Naive thymus-derived CD4-positive, alpha-beta T cell (primary cell): ENCODE measurements at regions not wholly inside any gene's neighbourhood (a gene's known extent, or its start where the extent isn't known, plus 50 kb on each side); places are given as distances from the start of the nearest gene placed in this dataset.

Source experiments
- ATAC-seq: fragments of 150-1000 bp; cut with Tn5 transposase; 2 replicates; pipeline ENCODE4 v1.10.0; 2021; ENCODE audit warnings: mild to moderate bottlenecking, moderate library complexity
- CTCF ChIA-PET: fragments of 350-600 bp; sonication (Branson Sonifier 250); formaldehyde crosslinking; loops from one replicate; lab custom pipeline; 2021; ENCODE audit warnings: antibody characterized with exemption; lab: Charles Lee
- POLR2A ChIA-PET: fragments of 350-600 bp; sonication (Branson Sonifier 250); formaldehyde crosslinking; loops from one replicate; lab custom pipeline; 2021; ENCODE audit warnings: antibody characterized with exemption, inconsistent platforms; lab: Charles Lee
- DNase-seq, 9 donors: peaks; one replicate each; pipeline versions ENCODE4 v3.0.0 to v3.0.0-alpha.2; 2020 to 2022; ENCODE audit warnings: mixed read lengths in 1 of 9
- H3K27ac ChIP-seq: one replicate; pipeline ENCODE4 v1.7.0; 2013; ENCODE audit warnings: mild to moderate bottlenecking, low read depth, low read length, moderate library complexity
- H3K27me3 ChIP-seq, 2 donors: one replicate each; pipeline ENCODE4 v1.7.0; 2013; ENCODE audit warnings: low read length in 2 of 2, mild to moderate bottlenecking in 2 of 2, moderate library complexity in 2 of 2; ENCODE audit not compliant: control insufficient read depth in 2 of 2, insufficient read depth in 2 of 2
- H3K36me3 ChIP-seq, 3 experiments: 1 replicate in 2 of 3; 2 replicates in 1 of 3; pipeline ENCODE4 v1.7.0; 2013; ENCODE audit warnings: low read length in 3 of 3, mild to moderate bottlenecking in 3 of 3, moderate library complexity in 1 of 3; ENCODE audit not compliant: insufficient read depth in 3 of 3, control insufficient read depth in 2 of 3
- H3K4me1 ChIP-seq, 2 donors: one replicate each; pipeline ENCODE4 v1.7.0; 2013; ENCODE audit warnings: low read length in 2 of 2, mild to moderate bottlenecking in 2 of 2, moderate library complexity in 1 of 2; ENCODE audit not compliant: control insufficient read depth in 2 of 2, insufficient read depth in 2 of 2
- H3K4me3 ChIP-seq: 2 replicates; pipeline ENCODE4 v1.7.0; 2013; ENCODE audit warnings: mild to moderate bottlenecking, low read length
- H3K9me3 ChIP-seq, 3 experiments: 1 replicate in 2 of 3; 2 replicates in 1 of 3; pipeline ENCODE4 v1.7.0; 2013; ENCODE audit warnings: low read length in 3 of 3; ENCODE audit not compliant: control insufficient read depth in 2 of 3
- H3K27ac Mint-ChIP-seq, 9 donors: one replicate each; pipeline ENCODE4 v1.8.0; 2020 to 2022; ENCODE audit warnings: mixed read lengths in 9 of 9, mild to moderate bottlenecking in 8 of 9, moderate library complexity in 5 of 9, inconsistent platforms in 2 of 9
- H3K27me3 Mint-ChIP-seq, 5 donors: one replicate each; pipeline ENCODE4 v1.8.0; 2021 to 2022; ENCODE audit warnings: mixed read lengths in 5 of 5, mild to moderate bottlenecking in 1 of 5
- H3K36me3 Mint-ChIP-seq, 5 donors: one replicate each; pipeline ENCODE4 v1.8.0; 2020 to 2022; ENCODE audit warnings: mixed read lengths in 5 of 5, mild to moderate bottlenecking in 3 of 5, inconsistent platforms in 1 of 5
- H3K4me1 Mint-ChIP-seq, 7 donors: one replicate each; pipeline ENCODE4 v1.8.0; 2020 to 2022; ENCODE audit warnings: mixed read lengths in 7 of 7, mild to moderate bottlenecking in 3 of 7, inconsistent platforms in 1 of 7
- H3K4me3 Mint-ChIP-seq, 10 donors: one replicate each; pipeline ENCODE4 v1.8.0; 2020 to 2022; ENCODE audit warnings: mild to moderate bottlenecking in 10 of 10, mixed read lengths in 10 of 10, moderate library complexity in 6 of 10, inconsistent platforms in 2 of 10
- H3K9me3 Mint-ChIP-seq, 11 donors: one replicate each; pipeline ENCODE4 v1.8.0; 2020 to 2022; ENCODE audit warnings: mixed read lengths in 11 of 11, mild to moderate bottlenecking in 4 of 11, inconsistent platforms in 1 of 11, moderate library complexity in 1 of 11
- intact Hi-C, 2 donors: fragments of 100-400 bp; cut with micrococcal nuclease; formaldehyde crosslinking; loops; one replicate each; pipeline ENCODE4 v1.15.1; 2023

- Histone ChIP-seq H3K27me3 (no peaks in the 10 kb centered on the region), H3K4me3 (no peak overlapping the region), H3K27ac (no peak overlapping the region), H3K36me3 (no peaks in the 10 kb centered on the region), H3K9me3 (no peaks in the 10 kb centered on the region), H3K4me1 (no peaks in the 10 kb centered on the region)
- no peaks in the 10 kb centered on the region for H3K4me1 Mint-ChIP-seq
- intact Hi-C loops = no loop called here
- no peak overlapping the region for H3K27ac Mint-ChIP-seq
- ChIA-PET CTCF (no interaction called here), POLR2A (no interaction called here)
- ATAC-seq (no peak), DNase-seq (no peak)
- H3K36me3 Mint-ChIP-seq = no peaks in the 10 kb centered on the region
- peaks cover 0 to 24% (median 3%) of the 10 kb centered on the region in 11 donors for H3K9me3 Mint-ChIP-seq
- H3K27me3 Mint-ChIP-seq = no peaks in the 10 kb centered on the region
- no peak overlapping the region for H3K4me3 Mint-ChIP-seq
These were observed 253.8 kb downstream of the PCDH7 start for GRCh38 chr4:30973993-30974392.

DNA sequence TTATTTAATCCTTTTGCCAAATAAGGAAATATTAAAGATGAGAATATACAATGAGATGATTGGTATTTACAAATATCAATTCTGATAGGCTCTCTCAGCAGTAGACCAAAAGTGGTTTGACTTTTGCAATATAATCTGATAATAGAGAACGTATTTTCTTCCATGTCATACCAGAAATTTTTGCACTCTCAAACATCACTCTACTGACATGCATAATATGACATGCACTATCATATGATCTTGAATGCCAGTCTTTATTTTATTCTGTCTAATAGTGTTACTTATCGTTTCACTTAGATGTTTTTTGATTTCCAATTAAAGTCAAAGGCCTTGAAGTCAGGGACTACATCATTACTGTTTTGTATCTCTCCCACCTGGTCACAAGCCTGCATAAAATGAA lies 259.2 kb downstream of the PCDH7 start:
- Histone ChIP-seq H3K4me1 (no peaks in the 10 kb centered on the region), H3K4me3 (no peak overlapping the region), H3K27me3 (no peaks in the 10 kb centered on the region), H3K27ac (no peak overlapping the region), H3K9me3 (no peaks in the 10 kb centered on the region), H3K36me3 (no peaks in the 10 kb centered on the region)
- H3K4me3 Mint-ChIP-seq = no peak overlapping the region
- CTCF ChIA-PET = no interaction called here
- DNase-seq (no peak), ATAC-seq (no peak)
- POLR2A ChIA-PET = no interaction called here
- H3K36me3 Mint-ChIP-seq = no peaks in the 10 kb centered on the region
- no peaks in the 10 kb centered on the region for H3K27me3 Mint-ChIP-seq
- no peak overlapping the region for H3K27ac Mint-ChIP-seq
- H3K9me3 Mint-ChIP-seq = peaks cover 0 to 11% (median 4%) of the 10 kb centered on the region in 11 donors
- H3K4me1 Mint-ChIP-seq = no peaks in the 10 kb centered on the region
- intact Hi-C loops = no loop called here

GRCh38 chr4:30989508-30989907 lies 269.3 kb downstream of the PCDH7 start:
- H3K36me3 Mint-ChIP-seq = no peaks in the 10 kb centered on the region
- Histone ChIP-seq H3K4me3 (no peak overlapping the region), H3K27ac (no peak overlapping the region), H3K9me3 (no peaks in the 10 kb centered on the region), H3K4me1 (no peaks in the 10 kb centered on the region), H3K36me3 (no peaks in the 10 kb centered on the region), H3K27me3 (no peaks in the 10 kb centered on the region)
- H3K4me1 Mint-ChIP-seq = no peaks in the 10 kb centered on the region
- intact Hi-C loops = no loop called here
- no peak for ATAC-seq
- POLR2A ChIA-PET = no interaction called here
- CTCF ChIA-PET = no interaction called here
- DNase-seq = no peak
- H3K9me3 Mint-ChIP-seq = peaks cover 0 to 5% (median 0%) of the 10 kb centered on the region in 11 donors
- no peak overlapping the region for H3K27ac Mint-ChIP-seq
- H3K27me3 Mint-ChIP-seq = no peaks in the 10 kb centered on the region
- H3K4me3 Mint-ChIP-seq = no peak overlapping the region

DNA sequence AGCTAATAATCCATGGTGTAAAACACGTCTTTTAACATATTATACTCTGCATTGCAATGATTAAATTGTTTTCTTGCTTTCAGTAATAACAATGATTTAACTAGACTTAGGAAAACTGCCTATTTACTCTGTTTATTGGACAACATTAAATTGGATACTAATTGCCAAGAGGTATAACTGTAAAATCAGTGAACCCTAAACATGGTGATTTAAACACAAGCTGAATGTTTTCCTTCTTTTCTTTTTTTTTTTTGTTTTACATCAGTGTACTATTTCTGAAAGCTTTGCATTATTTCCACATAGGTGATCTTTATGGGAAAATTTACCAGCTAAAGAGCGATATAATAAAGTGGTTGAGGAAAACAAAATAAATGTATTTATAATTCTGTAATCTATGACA lies 276.7 kb downstream of the PCDH7 start:
- DNase-seq (no peak), ATAC-seq (no peak)
- Histone ChIP-seq H3K27ac (no peak overlapping the region), H3K9me3 (peaks cover 0 to 3% (median 0%) of the 10 kb centered on the region in 3 experiments), H3K4me3 (no peak overlapping the region), H3K27me3 (no peaks in the 10 kb centered on the region), H3K4me1 (no peaks in the 10 kb centered on the region), H3K36me3 (no peaks in the 10 kb centered on the region)
- POLR2A ChIA-PET = no interaction called here
- Mint-ChIP-seq H3K36me3 (peaks cover 0 to 5% (median 0%) of the 10 kb centered on the region in 5 donors), H3K4me1 (no peaks in the 10 kb centered on the region), H3K4me3 (no peak overlapping the region), H3K27me3 (no peaks in the 10 kb centered on the region), H3K27ac (no peak overlapping the region), H3K9me3 (peaks cover 1 to 22% (median 8%) of the 10 kb centered on the region in 11 donors)
- intact Hi-C loops = no loop called here
- CTCF ChIA-PET = no interaction called here

- intact Hi-C loops = no loop called here
- Mint-ChIP-seq H3K4me1 (no peaks in the 10 kb centered on the region), H3K27me3 (no peaks in the 10 kb centered on the region), H3K27ac (no peak overlapping the region), H3K4me3 (no peak overlapping the region), H3K36me3 (no peaks in the 10 kb centered on the region), H3K9me3 (peaks cover 0 to 10% (median 5%) of the 10 kb centered on the region in 11 donors)
- no peak overlapping the region for H3K27ac ChIP-seq
- POLR2A ChIA-PET = no interaction called here
- H3K27me3 ChIP-seq = no peaks in the 10 kb centered on the region
- no peaks in the 10 kb centered on the region for H3K4me1 ChIP-seq
- ATAC-seq (no peak), DNase-seq (no peak)
- CTCF ChIA-PET = no interaction called here
- H3K9me3 ChIP-seq = no peaks in the 10 kb centered on the region
- H3K4me3 ChIP-seq = no peak overlapping the region
- no peaks in the 10 kb centered on the region for H3K36me3 ChIP-seq
These were observed 284.9 kb downstream of the PCDH7 start for GRCh38 chr4:31005037-31005436.

DNA sequence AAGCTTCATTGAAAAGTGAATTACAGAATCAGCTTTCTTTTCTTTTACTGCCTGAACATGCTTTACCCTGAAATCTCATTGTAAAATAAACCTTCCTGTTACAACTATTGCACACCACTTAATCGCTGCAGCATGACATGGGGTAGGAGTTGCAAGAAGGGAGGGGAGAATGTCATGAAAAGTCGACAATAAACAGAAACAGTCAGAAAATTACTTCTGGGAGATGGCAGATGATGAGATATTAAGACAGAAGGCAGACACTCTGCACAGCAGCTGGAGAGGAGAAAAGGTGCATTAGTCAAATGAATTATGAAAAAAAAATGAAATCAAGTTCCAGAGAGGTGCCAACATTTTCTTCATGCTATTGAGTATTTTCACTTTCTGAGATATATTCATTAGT lies 287.7 kb downstream of the PCDH7 start:
- DNase-seq = no peak

DNA sequence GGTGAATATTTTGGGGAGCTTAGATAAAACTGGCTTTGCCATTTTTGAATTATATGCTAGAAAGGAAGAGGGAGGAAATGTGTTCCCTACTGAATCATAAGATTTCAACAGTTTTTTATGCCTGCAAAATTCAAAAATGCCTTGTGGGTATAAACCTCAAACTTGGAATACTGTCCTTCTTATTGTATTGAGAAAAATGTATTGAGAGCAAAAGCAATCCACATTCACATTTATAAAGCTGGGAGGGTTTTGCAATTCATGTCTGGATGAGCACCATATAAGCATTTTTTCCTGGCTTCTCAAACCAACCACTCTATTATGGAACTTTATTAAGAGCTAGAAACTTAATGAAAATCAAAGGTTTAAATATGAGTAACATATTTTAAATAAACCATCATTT lies 289.8 kb downstream of the PCDH7 start:
- H3K4me3 Mint-ChIP-seq = no peak overlapping the region
- H3K27me3 Mint-ChIP-seq = no peaks in the 10 kb centered on the region
- POLR2A ChIA-PET = no interaction called here
- Histone ChIP-seq H3K4me1 (no peaks in the 10 kb centered on the region), H3K27ac (no peak overlapping the region), H3K9me3 (no peaks in the 10 kb centered on the region), H3K36me3 (no peaks in the 10 kb centered on the region), H3K4me3 (no peak overlapping the region), H3K27me3 (no peaks in the 10 kb centered on the region)
- peaks cover 0 to 6% (median 3%) of the 10 kb centered on the region in 11 donors for H3K9me3 Mint-ChIP-seq
- no peak overlapping the region for H3K27ac Mint-ChIP-seq
- DNase-seq = no peak
- no peaks in the 10 kb centered on the region for H3K36me3 Mint-ChIP-seq
- H3K4me1 Mint-ChIP-seq = no peaks in the 10 kb centered on the region
- intact Hi-C loops = no loop called here
- ATAC-seq = no peak
- CTCF ChIA-PET = no interaction called here

More for the DNA sequence above, 287.7 kb downstream of the PCDH7 start:
- H3K4me1 ChIP-seq = no peaks in the 10 kb centered on the region
- no peaks in the 10 kb centered on the region for H3K27me3 ChIP-seq
- Mint-ChIP-seq H3K4me1 (no peaks in the 10 kb centered on the region), H3K36me3 (no peaks in the 10 kb centered on the region), H3K27ac (no peak overlapping the region), H3K4me3 (no peak overlapping the region), H3K9me3 (peaks cover 0 to 12% (median 5%) of the 10 kb centered on the region in 11 donors), H3K27me3 (no peaks in the 10 kb centered on the region)
- H3K36me3 ChIP-seq = no peaks in the 10 kb centered on the region
- no peak overlapping the region for H3K4me3 ChIP-seq
- no peak overlapping the region for H3K27ac ChIP-seq
- ChIA-PET POLR2A (interaction anchor here (0.7 kb wide), 1 partner anchor 87 kb away, joined by 3 read pairs; no protein-coding TSS in a partner anchor), CTCF (no interaction called here)
- no peak for ATAC-seq
- H3K9me3 ChIP-seq = no peaks in the 10 kb centered on the region
- intact Hi-C loops = no loop called here
